ENCODE measurements at regions not wholly inside any gene's neighbourhood (a gene's known extent, or its start where the extent isn't known, plus 50 kb on each side); places are given as distances from the start of the nearest gene placed in this dataset.

DNA sequence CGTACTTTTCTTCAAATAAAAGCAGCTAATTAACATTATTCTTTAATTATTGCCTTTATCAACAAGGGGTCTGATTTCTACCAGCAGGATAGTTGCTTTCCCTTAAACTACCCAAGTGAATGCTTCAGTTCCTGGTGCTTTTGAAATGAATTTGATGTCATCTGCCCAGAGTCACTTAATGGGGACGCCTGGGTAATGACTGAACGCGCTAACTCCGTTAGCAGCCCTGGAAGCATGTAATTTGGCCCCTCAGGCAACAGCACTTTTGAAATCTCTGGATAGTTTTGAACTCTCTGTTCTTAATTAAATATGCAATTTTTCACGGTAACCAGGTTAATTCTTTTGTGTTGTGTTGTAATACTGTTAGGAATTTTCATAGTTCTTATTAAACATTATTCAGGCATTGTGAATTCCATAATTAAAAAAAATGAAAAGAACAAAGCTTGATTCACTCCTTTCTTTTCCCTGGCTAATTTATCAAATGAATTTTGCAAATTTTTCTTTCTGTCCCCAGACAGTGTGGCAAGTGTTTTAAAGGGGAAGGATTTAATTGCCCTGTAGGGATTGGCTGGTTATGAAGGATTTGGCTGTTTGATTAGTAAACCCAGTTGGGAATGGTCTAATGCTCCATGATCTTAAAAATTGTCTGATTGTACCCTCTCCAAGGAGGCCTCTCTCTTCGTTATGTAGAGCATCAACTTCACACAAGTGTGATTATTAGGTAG lies 137.5 kb upstream of the MYL2 start:
- DNase-seq (ENCODE audit: low read depth in 2 of 3, low spot score in 2 of 3), result no peak

DNA sequence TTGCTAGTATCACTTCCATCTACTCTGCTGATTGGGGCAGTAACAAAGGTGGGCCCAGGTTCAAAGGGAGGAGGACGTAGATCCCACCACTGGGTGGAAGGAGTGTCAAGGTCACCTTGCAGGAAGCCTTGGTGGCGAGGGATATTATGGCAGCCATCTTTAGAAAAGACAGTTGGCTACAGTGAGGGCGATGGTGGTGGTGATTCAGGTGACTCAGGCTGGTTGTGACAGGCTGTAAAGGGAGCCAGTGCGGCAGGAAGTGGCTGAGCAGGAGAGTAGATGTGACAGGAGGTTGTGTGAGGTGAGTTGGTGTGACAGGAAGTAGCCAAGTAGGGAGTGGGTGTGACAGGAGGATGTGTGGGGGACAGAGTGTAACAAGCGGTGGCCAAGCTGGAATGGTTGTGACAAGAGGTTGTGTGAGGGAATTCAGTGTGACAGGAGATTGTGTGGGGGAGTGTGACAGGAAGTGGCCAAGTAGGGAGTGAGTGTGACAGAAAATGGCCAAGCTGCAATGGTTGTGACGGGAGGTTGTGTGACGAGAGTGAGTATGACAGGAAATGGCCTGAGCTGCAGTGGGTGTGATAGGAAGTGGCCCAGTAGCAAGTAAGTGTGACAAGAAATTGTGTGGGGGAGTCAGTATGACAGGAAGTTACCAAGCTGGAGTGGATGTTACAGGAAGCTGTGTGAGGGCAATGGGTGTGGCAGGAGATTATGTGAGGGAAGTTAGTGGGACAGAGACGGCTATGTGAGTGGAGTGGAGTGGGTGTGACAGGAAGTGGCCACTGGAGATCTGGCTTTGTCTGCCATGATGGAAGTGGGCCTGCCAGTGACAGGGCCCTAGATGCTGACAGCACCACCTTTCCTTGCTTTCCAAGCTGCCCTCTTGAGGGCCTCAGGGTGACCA lies 136.5 kb upstream of the MYL2 start:
- DNase-seq (ENCODE audit: low read depth in 2 of 3, low spot score in 2 of 3), result peak in 2 of 3 experiments; percentile 33 to 37

- no peak for DNase-seq (ENCODE audit: low read depth in 2 of 3, low spot score in 2 of 3)
These were observed 135.0 kb upstream of the MYL2 start for GRCh38 chr12:111055181-111055880.

GRCh38 chr12:111048991-111049390 lies 128.6 kb upstream of the MYL2 start:
- DNase-seq (ENCODE audit: low read depth in 2 of 3, low spot score in 2 of 3), result no peak

GRCh38 chr12:111046896-111047295 lies 126.5 kb upstream of the MYL2 start:
- no peak for DNase-seq (ENCODE audit: low read depth in 2 of 3, low spot score in 2 of 3)

GRCh38 chr12:111045941-111046340 lies 125.6 kb upstream of the MYL2 start:
- no peak for DNase-seq (ENCODE audit: low read depth in 2 of 3, low spot score in 2 of 3)

- no peak for DNase-seq (ENCODE audit: low read depth in 2 of 3, low spot score in 2 of 3)
These were observed 120.7 kb upstream of the MYL2 start for GRCh38 chr12:111041091-111041490.

DNA sequence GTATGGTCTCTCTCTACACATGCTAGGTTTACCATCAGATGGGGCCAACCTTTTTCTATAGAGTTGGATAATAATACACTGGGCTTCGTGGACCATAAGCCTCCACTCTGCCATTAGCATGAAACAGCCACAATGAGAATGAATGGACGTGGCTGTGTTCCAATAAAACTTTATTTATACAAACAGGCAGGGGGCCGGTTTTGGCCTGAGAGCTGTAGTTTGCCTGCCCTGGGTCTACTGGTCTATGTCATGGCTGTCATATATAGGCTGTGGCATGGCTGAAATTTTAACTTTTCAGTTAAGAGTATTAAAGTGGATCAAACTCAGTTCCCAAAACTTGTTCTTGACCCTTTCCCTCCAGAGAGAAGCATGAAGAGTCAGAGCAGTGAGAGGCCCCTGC lies 120.3 kb upstream of the MYL2 start:
- DNase-seq (ENCODE audit: low read depth in 2 of 3, low spot score in 2 of 3), result no peak

- DNase-seq (ENCODE audit: low read depth in 2 of 3, low spot score in 2 of 3), result no peak
These were observed 118.6 kb upstream of the MYL2 start for GRCh38 chr12:111038941-111039340.

GRCh38 chr12:111038077-111038476 lies 117.7 kb upstream of the MYL2 start:
- no peak for DNase-seq (ENCODE audit: low read depth in 2 of 3, low spot score in 2 of 3)

GRCh38 chr12:111037047-111037446 lies 116.7 kb upstream of the MYL2 start:
- DNase-seq (ENCODE audit: low read depth in 2 of 3, low spot score in 2 of 3), result no peak

DNA sequence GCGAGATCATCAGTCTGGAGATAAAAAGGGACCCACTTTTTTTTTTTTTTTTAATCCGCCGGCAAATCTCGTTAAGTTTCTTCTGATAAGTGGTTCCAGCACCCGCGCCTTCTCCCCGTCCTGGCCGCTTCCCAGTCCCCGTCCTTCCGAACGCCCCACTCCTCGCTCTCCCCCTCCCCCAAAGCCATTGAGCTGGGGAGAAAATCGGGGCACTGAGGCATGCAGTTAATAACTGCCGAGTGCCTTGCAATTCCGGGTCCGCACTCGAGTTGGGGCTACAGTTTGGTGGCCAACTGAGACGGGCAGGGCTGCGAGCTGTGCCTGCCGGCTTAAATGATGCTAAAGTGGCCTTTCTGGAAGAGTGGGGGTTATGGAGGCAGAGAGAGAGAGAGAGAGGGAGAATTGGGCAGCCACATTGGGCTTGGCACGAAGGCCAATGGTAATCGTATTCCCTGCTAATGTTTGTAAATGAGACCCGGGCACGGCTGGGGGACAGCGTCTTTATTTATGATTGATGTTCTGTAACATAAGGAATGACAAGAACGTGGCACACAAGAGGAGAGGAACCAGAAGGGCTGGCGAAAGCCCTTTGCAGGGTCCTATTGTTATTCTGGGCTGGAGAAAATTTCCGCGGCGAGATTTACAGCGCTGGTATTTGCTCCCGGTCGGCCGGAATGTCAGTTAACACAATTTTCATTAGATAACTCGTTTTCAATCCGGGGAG lies 115.4 kb upstream of the MYL2 start:
- no peak for DNase-seq (ENCODE audit: low read depth in 2 of 3, low spot score in 2 of 3)

DNA sequence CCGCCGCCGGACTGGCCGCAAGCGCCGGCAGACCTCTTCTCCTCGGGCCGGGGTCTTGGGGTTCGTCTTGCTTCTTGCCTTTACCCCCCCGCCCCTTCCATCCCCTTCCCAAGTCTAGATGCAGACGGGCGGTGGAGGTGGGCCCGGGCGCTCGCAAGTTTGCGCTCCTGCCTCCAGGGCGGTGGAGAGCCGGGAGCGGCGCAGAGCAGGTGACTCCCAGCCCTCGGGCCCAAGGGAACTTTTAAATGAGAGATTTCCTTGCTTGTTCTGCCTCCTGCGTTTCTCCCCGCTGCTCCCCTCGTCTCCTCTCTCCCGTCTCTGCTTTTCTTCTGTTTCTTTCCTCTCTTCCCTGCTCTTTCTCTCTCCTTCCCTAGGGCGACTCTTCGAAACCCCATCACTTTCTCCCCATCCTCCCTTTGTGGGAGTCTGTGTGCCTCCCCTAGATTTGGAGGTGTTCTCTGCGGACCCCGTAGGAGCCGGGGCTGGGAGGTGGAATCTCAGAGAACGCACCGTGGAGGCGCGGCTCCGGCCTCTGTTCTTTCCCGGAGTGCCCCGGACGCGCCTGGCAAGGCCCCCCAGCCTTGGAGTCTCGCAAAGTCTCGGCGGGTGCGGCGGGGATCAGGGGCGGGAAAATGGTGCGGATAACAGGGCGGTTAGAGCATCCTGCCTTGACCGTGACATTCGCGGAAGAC lies 114.7 kb upstream of the MYL2 start:
- DNase-seq (ENCODE audit: low read depth in 2 of 3, low spot score in 2 of 3), result no peak

- DNase-seq (ENCODE audit: low read depth in 2 of 3, low spot score in 2 of 3), result no peak
These were observed 113.9 kb upstream of the MYL2 start, which contains the start of gene CUX2 for GRCh38 chr12:111034083-111034885. TSS of gene CUX2 (plus strand) at chr12:111034165.

DNA sequence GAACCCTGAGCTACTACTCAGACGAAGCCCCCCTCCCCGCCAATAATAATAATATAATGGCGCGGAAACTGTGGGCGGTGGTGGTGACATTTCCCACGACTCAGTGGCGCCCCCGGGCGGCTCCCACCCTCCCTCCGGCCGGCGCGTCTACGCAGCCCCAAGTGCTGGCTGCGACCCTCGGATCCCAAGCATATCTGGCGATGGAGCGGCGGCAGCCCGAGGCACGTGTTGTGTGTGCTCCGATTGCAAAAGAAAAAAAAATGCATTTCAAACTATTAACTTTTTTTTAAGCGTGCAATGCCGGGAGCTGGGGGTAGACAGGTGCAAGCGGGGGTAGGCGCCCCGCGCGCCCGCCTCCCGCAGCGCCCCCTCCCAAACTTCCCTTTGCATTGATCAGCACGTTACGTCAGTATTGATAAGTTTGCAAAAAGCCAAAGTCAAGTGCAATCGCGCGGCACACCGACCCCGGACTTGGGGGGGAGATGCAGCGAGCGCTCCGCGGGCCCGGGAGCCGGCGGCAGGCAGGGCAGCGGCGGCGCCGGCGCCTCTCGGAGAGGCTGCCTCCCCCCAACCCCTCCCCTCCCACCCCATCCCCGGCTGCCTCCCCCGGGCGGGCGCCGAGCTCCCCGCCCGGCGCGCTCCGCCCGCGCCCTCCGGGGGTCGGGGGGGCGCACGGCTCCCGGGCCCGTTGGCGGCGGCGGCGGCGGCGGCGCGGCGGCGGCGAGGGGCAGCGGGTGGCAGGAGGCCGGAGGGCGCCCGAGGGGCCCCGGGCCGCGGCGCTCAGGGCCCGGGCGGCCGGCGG lies 113.1 kb upstream of the MYL2 start:
- no peak for DNase-seq (ENCODE audit: low read depth in 2 of 3, low spot score in 2 of 3)

DNA sequence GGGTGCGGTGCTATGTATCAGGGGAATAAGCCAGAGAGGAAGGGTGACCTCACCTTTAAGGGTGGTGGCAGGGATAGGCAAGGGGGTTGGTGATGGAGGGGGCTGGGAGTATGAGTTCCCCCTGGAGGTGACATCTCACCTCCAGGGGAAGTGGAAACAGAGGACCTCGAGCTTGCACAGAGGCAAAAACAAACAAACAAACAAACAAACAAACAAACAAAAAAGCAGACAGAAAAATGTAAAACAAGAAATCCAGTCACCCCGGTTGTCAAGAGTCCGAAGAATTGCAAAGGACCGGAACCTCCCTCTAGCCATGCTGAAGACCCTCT lies 112.2 kb upstream of the MYL2 start:
- no peak for DNase-seq (ENCODE audit: low read depth in 2 of 3, low spot score in 2 of 3)

- no peak for DNase-seq (ENCODE audit: low read depth in 2 of 3, low spot score in 2 of 3)
These were observed 111.7 kb upstream of the MYL2 start for GRCh38 chr12:111031916-111032590.

- no peak for DNase-seq (ENCODE audit: low read depth in 2 of 3, low spot score in 2 of 3)
These were observed 110.4 kb upstream of the MYL2 start for GRCh38 chr12:111030800-111031199.

Data from activated CD8-positive, alpha-beta memory T cell treated with anti-CD3 and anti-CD28 coated beads for 48 hours (primary cell).